Left hindlimb (tissue), 1 donor: ENCODE measurements at regions not wholly inside any gene's neighbourhood (a gene's known extent, or its start where the extent isn't known, plus 50 kb on each side); places are given as distances from the start of the nearest gene placed in this dataset.

Source experiments
- DNase-seq: peaks from one replicate; pipeline ENCODE4 v3.0.0-alpha.2; 2018

GRCh38 chr10:33126742-33127141 is 168.7 kb upstream of the ITGB1 start:
- DNase-seq: no peak

- DNase-seq: no peak
Observed at GRCh38 chr10:33125522-33126517, 167.8 kb upstream of the ITGB1 start.

DNA sequence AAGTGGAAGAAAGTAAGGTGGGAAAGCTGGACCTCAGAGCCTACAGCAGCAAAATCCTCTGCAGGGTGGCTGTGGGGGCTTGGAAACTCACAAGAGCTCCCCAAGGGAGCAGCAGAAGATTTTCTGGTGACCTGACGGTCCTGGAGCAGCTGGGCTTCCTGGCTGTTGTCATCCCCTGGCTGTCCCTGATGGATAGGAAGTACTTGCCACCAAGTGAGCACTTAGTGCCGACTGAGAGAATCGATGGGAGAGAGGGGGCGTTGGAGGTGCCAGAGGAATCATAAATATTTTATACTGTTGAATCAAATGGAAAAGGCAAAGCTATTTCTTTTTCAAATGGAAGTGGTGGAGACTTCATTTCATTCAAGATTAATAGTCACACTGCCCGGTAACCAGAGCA is 167.1 kb upstream of the ITGB1 start:
- no peak for DNase-seq

GRCh38 chr10:33123680-33124079 is 165.7 kb upstream of the ITGB1 start:
- DNase-seq: no peak

GRCh38 chr10:33122014-33122809 is 164.2 kb upstream of the ITGB1 start:
- DNase-seq: peak; percentile 79

DNA sequence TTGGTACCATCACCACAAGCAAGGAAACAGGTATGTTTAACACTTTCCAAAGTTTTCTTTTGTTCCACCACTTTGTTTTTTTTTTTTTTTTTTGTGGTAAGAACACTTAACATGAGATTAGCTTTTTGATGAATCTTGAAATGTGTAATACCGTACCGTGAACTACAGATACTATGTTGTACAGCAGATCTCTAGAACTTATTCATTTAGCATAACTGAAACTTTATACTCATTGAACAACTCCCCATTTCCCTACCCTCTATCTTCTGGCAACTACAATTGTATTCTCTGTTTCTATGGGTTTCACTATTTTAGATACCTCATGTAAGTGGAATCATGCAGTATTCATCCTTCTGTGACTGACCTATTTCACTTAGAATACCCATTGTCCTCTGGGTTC is 162.7 kb upstream of the ITGB1 start:
- DNase-seq: no peak

DNA sequence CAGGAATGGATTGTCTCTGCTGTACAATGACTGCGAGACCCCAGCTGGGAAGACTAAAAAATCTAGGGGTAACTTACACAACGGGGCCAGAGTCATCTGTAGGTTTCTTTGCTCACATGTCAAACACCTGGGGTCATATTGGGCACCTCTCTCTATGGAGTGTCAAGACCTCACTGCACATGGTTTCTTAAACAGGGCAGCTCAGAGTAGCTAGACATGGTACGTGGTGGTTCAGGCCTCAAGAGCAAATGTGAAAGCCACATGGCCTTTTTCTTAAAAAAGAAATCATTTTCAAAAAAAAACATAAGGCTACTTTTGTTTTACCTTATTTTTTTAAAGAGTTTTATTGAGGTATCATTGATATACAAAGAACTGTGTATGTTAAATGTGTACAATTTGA is 162.2 kb upstream of the ITGB1 start:
- no peak for DNase-seq

DNA sequence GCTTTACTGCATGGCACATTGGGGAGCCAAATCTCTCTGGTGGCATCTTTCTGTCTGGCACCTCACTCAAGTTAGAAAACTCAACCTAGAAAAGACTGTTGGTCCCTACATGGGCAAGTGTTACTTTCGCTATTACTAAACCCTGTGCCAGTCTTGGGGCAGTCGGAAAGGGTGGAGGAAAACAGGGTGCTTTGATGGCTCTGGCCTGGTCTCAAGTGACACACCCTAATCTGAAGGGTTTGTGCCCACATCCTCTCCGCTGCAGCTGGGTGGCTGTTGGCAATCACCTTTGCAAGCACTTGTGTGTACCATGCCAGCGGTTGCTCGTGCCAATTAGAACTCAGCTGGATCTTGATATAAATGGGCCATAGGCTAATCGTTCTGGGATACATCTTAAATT is 159.8 kb upstream of the ITGB1 start:
- DNase-seq: no peak

DNA sequence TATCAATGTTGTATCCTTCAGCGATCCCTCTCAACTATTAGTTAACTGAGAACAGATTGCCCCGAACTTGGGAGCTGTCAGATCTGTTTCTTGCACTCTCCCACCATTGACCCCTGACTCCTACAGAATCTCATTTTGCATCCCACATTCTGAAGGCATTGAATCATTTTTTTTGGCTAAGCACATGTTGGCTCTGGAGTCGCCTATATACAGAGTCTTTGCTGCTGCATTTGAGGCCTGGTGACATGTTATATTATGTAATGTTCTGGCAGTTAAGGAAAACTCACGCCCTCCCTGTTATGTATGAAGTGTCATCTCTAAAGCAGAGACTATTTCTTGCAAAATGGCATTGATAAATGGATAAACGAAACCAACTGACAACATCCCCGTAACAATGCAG is 159.2 kb upstream of the ITGB1 start:
- DNase-seq: no peak

- DNase-seq: no peak
Observed at GRCh38 chr10:33115738-33116719, 158.0 kb upstream of the ITGB1 start.

DNA sequence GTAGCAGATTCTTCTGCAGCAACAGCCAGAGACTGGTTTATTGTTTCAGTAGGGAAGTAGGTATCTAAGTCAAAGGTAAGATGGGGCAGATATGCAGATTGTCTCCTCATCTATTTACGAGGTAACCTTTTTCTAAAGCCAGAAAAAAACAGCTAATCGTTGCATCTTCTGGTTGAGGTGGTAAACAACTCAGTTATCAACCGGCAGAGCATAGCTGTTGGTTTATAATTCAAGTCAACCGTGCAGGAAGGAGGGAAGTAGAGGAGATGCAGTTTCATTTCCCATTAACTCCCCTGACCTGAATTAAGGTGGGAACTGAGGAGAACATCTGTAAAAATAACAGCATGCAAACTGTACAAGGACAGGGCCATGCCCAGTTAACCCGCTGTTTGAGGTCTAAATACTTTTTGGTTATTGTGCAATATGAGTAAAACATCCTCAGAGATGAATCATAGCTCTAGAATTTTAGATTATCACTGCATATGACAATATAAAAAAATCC is 156.5 kb upstream of the ITGB1 start:
- DNase-seq: no peak

DNA sequence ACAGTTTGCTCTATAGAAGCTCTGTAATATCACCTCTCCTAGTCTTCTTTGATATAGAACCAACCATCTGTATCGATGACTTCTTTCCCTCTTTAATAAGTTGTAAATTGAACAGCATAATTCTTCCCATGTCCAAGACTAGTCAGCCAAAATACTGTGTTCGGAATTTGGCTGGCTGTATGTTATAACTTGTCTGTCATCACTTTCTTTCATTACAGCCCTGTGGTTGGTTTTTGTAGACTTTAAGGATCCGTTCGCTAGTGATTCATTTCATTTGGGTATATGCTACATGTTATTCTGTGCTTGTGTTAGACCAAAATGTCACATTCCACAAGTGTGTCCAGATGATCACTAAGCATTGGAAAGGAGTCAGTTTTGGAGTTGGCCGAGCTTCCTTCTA is 155.4 kb upstream of the ITGB1 start:
- no peak for DNase-seq

DNA sequence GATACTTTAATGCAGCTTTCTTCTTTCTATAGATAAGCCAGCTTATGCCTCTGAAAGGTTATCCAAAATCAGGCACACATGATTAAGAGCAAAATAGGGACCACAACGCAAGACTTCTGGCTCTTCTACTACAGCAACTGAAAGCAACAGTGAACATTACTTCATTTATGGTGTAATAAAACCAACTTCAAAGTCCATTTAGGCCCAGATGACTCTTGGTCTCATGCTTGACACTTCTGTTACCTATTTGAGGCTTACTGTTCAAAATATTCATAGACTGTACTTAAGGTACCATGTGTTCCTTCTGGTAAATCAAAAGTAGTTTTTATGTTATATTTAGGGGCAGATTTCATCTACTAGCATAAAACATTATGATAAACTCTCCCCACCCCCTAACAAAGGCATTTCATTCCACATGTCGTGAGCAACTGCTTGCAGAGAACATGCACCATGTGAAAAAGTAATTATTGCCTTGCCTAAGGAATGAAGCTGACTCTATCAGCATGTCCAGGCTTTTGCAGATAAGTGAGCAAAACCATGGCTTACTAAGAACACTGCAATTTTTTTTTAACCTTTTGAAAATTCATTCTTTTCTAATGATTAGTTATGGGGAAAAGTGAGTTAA is 154.9 kb upstream of the ITGB1 start:
- no peak for DNase-seq

GRCh38 chr10:33111488-33112051 is 153.5 kb upstream of the ITGB1 start:
- DNase-seq: no peak

- DNase-seq: no peak
Observed at GRCh38 chr10:33109788-33110469, 151.9 kb upstream of the ITGB1 start.

DNA sequence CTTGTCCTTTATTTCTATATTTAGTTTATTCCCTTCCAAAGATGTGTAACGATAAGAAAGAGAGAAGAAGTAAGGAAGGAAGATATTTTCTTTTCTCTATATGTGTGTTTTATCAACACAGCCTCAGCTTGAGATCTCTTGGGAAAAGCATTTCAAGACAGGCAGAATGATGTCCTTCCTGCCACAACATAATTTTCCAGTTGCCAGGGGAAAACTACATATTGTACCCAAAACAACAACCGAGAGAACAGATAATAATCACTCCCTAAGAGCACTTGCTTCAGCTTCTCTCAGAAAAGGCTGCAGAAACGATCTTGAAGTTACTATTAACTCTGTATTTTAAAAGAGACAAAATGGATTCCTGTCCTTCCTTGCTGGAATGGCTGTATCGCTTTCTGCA is 151.4 kb upstream of the ITGB1 start:
- no peak for DNase-seq

- DNase-seq: no peak
Observed at GRCh38 chr10:33107953-33108352, 149.9 kb upstream of the ITGB1 start.

DNA sequence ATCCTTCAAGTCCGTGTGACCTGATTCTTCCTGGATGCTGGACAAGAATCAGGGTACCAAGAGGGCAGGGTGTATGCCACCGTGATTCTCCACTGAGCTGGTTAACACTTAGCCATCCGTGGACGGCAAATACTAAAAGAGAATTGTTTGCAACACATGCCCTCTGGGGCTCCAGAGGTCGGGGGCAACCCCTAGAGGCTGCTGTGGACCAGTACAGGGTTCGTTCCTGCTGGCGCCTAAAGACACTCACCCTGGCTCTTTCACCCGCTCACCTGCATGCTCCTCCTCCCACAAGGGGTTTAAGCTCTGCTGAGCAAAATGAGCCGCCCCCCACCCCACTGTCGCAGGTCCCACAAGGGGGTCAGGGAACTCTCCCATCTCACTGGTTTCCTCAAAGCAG is 148.7 kb upstream of the ITGB1 start:
- DNase-seq: no peak

- no peak for DNase-seq
Observed at GRCh38 chr10:33103863-33104379, 145.9 kb upstream of the ITGB1 start.

DNA sequence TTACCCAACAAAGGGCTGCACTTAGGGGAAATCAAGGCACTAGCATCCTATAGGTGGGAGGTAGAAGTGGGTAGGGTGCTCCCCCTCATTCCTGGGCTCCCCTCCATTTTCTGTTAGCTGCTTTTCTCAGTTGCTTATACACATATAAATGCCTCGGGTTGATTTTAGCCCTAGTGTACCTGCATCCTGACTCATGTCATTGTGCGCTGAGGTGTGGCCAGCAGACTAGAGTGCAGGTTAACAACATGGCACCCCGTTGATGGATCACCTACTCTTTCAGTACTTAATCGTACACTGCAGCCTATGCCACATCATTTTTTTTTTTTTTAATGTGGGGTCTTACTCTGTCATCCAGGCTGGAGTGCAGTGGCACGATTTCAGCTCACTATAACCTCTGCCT is 144.0 kb upstream of the ITGB1 start:
- DNase-seq: no peak

- no peak for DNase-seq
Observed at GRCh38 chr10:33101392-33101787, 143.4 kb upstream of the ITGB1 start.
